ENCODE measurements at regions not wholly inside any gene's neighbourhood (a gene's known extent, or its start where the extent isn't known, plus 50 kb on each side); places are given as distances from the start of the nearest gene placed in this dataset.

GRCh38 chr12:116423094-116423493, 136.1 kb upstream of the MAP1LC3B2 start:
- WGBS, result 64% methylated on average over 4 of the region's 4 CpGs
- TF ChIP-seq RAD21 (IDR thresholded peaks at IDR 0.05) (peak in 1 of 2 donors; percentile 29), NR2F2 (IDR thresholded peaks at IDR 0.05) (peak; percentile 23), REST (IDR thresholded peaks at IDR 0.05) (no peak)

GRCh38 chr12:116425256-116426193, 133.7 kb upstream of the MAP1LC3B2 start:
- no peaks in the 10 kb centered on the region for H3K36me3 ChIP-seq (ENCODE audit: control insufficient read depth in 4 of 4, insufficient read depth in 3 of 4, low read depth in 1 of 4, low read length in 3 of 4)
- no peak overlapping the region for H3K9ac ChIP-seq (ENCODE audit: low read depth in 1 of 2, low read length in 2 of 2)
- no peak overlapping the region for H3K27ac ChIP-seq (ENCODE audit: low read depth in 1 of 2, low read length in 2 of 2)
- no peaks in the 10 kb centered on the region for H3K27me3 ChIP-seq (ENCODE audit: control insufficient read depth in 4 of 4, insufficient read depth in 4 of 4, low read length in 3 of 4)
- DNase-seq (ENCODE audit: low spot score), result no peak
- no peak overlapping the region for H3K4me3 ChIP-seq (ENCODE audit: low read depth in 1 of 3, low read length in 3 of 3)
- peaks cover 0 to 5% (median 1%) of the 10 kb centered on the region in 4 donors for H3K9me3 ChIP-seq (ENCODE audit: control insufficient read depth in 4 of 4, low read length in 3 of 4)
- TF ChIP-seq JUND (IDR thresholded peaks at IDR 0.05) (no peak), CTCF (IDR thresholded peaks at IDR 0.05; ENCODE audit: low read depth, low read length, missing input control) (no peak)
- H3K4me1 ChIP-seq (ENCODE audit: control insufficient read depth in 4 of 4, insufficient read depth in 4 of 4, low read length in 3 of 4), result no peaks in the 10 kb centered on the region
- 93% methylated on average over 15 of the region's 15 CpGs for WGBS

More at GRCh38 chr12:116423094-116423493, 136.1 kb upstream of the MAP1LC3B2 start:
- Histone ChIP-seq H3K9ac (ENCODE audit: low read depth in 1 of 2, low read length in 2 of 2) (no peak overlapping the region), H3K4me1 (ENCODE audit: control insufficient read depth in 4 of 4, insufficient read depth in 4 of 4, low read length in 3 of 4) (no peaks in the 10 kb centered on the region), H3K27ac (ENCODE audit: low read depth in 1 of 2, low read length in 2 of 2) (no peak overlapping the region), H3K9me3 (ENCODE audit: control insufficient read depth in 4 of 4, low read length in 3 of 4) (peaks cover 0 to 5% (median 1%) of the 10 kb centered on the region in 4 donors), H3K27me3 (ENCODE audit: control insufficient read depth in 4 of 4, insufficient read depth in 4 of 4, low read length in 3 of 4) (no peaks in the 10 kb centered on the region), H3K36me3 (ENCODE audit: control insufficient read depth in 4 of 4, insufficient read depth in 3 of 4, low read depth in 1 of 4, low read length in 3 of 4) (no peaks in the 10 kb centered on the region), H3K4me3 (ENCODE audit: low read depth in 1 of 3, low read length in 3 of 3) (no peak overlapping the region)
- DNase-seq (ENCODE audit: low spot score), result no peak

GRCh38 chr12:116426391-116427136, 132.6 kb upstream of the MAP1LC3B2 start:
- no peak for TF ChIP-seq NR2F2 (IDR thresholded peaks at IDR 0.05)
- TF ChIP-seq RAD21 (IDR thresholded peaks at IDR 0.05), result peak in 1 of 2 donors; percentile 13
- Histone ChIP-seq H3K4me3 (ENCODE audit: low read depth in 1 of 3, low read length in 3 of 3) (no peak overlapping the region), H3K27me3 (ENCODE audit: control insufficient read depth in 4 of 4, insufficient read depth in 4 of 4, low read length in 3 of 4) (no peaks in the 10 kb centered on the region), H3K36me3 (ENCODE audit: control insufficient read depth in 4 of 4, insufficient read depth in 3 of 4, low read depth in 1 of 4, low read length in 3 of 4) (no peaks in the 10 kb centered on the region), H3K9ac (ENCODE audit: low read depth in 1 of 2, low read length in 2 of 2) (no peak overlapping the region), H3K27ac (ENCODE audit: low read depth in 1 of 2, low read length in 2 of 2) (no peak overlapping the region), H3K9me3 (ENCODE audit: control insufficient read depth in 4 of 4, low read length in 3 of 4) (peaks cover 0 to 4% (median 1%) of the 10 kb centered on the region in 4 donors), H3K4me1 (ENCODE audit: control insufficient read depth in 4 of 4, insufficient read depth in 4 of 4, low read length in 3 of 4) (no peaks in the 10 kb centered on the region)
- no peak for DNase-seq (ENCODE audit: low spot score)
- WGBS, result 89% methylated on average over 13 of the region's 13 CpGs
